Omental fat pad (tissue), 3 donors: ENCODE measurements at regions not wholly inside any gene's neighbourhood (a gene's known extent, or its start where the extent isn't known, plus 50 kb on each side); places are given as distances from the start of the nearest gene placed in this dataset.

Experiments used
- ATAC-seq: fragments of 150-250 bp; one replicate; pipeline ENCODE4 v1.9.1; 2016; ENCODE audit warnings: mild to moderate bottlenecking, moderate library complexity; ENCODE audit not compliant: low FRiP score
- DNase-seq: peaks from one replicate; pipeline ENCODE4 v3.0.0-alpha.2; 2019; ENCODE audit warnings: low spot score
- TF ChIP-seq, protein P1 (sequence below), 3 donors: fragments of 450-650 bp; IDR thresholded peaks; one replicate each; pipeline ENCODE4 v1.5.1; 2016 to 2017; ENCODE audit warnings: antibody characterized with exemption in 3 of 3, mild to moderate bottlenecking in 3 of 3, moderate library complexity in 2 of 3

DNA sequence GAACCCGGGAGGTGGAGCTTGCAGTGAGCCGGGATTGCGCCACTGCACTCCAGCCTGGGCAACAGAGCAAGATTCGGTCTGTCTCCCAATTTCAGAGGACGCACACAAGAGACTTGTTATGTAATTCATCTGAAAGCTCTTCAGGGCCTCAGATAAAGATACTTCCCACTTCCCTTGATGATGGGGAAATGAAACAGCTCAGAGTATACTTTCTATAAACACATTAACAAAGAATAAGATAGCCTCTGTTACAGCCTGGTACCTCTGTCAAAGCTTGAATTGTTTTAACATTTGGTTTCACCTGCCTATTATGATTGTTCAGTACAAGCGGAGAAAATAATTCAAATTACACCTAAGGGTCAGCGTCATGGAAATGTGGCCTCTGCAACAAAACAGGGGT is 622.9 kb upstream of the ADGRL4 start:
- DNase-seq, result no peak
- TF ChIP-seq, protein P1, sequence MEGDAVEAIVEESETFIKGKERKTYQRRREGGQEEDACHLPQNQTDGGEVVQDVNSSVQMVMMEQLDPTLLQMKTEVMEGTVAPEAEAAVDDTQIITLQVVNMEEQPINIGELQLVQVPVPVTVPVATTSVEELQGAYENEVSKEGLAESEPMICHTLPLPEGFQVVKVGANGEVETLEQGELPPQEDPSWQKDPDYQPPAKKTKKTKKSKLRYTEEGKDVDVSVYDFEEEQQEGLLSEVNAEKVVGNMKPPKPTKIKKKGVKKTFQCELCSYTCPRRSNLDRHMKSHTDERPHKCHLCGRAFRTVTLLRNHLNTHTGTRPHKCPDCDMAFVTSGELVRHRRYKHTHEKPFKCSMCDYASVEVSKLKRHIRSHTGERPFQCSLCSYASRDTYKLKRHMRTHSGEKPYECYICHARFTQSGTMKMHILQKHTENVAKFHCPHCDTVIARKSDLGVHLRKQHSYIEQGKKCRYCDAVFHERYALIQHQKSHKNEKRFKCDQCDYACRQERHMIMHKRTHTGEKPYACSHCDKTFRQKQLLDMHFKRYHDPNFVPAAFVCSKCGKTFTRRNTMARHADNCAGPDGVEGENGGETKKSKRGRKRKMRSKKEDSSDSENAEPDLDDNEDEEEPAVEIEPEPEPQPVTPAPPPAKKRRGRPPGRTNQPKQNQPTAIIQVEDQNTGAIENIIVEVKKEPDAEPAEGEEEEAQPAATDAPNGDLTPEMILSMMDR (IDR thresholded peaks at IDR 0.05), result no peak
- no peak for ATAC-seq

DNA sequence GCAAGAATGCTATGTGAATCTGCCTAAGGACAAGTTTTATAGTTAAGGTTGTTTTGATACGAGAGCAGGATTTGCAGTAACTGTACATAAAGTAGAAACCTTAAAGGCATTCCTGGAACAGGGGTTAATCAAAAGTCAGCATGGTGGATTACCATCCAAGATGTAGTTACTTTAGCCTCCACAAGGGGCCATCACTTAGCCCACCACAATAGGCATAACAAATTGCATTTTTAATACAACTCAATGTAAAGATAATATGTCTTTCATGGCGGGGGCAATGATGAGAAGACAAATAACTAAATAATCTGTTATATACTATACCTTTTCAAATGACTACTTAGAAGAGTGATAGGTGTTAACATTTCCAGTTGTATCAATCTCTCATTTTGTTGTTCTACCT is 611.2 kb upstream of the ADGRL4 start:
- TF ChIP-seq, protein P1 (IDR thresholded peaks at IDR 0.05), result no peak
- ATAC-seq (no peak), DNase-seq (no peak)

DNA sequence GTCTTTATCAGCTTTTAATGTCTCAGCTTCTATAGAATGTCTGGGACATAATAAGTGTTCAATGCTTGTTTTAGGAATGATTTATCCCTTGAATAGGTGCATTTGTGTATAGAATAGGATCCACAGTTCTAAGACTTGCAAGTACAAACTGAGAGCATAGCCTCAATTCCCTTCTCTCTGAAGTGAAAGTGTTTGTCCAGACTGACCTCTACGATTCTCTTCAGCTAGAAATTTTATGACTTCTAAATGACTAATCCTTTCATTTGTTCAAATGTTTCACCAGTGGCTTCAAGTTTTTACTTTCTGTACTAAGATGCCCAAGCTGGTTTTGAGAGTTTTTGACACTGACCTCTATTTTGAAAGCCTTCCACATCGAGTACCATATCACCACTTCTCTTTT is 608.2 kb upstream of the ADGRL4 start:
- DNase-seq (no peak), ATAC-seq (no peak)
- TF ChIP-seq, protein P1 (IDR thresholded peaks at IDR 0.05), result no peak

DNA sequence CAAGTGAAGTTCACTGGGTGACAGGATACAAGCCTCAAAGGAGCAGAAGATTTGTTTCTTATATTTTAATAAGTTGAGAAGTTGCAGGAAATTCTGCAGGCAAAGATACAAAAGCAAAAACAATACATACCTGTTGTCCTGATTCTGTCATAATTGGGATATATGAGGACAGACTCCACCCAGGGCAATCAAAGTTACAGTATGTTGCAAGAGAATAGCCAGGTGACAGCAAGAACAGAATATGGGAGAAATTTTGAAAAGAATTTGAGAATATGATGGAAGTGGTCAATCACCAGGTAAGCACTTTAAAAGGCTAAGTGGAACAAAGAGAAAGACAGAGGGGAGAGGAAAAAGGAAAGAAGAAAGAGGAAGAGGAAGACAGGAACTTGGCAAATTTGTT is 607.6 kb upstream of the ADGRL4 start:
- ATAC-seq (no peak), DNase-seq (no peak)
- TF ChIP-seq, protein P1 (IDR thresholded peaks at IDR 0.05), result no peak

DNA sequence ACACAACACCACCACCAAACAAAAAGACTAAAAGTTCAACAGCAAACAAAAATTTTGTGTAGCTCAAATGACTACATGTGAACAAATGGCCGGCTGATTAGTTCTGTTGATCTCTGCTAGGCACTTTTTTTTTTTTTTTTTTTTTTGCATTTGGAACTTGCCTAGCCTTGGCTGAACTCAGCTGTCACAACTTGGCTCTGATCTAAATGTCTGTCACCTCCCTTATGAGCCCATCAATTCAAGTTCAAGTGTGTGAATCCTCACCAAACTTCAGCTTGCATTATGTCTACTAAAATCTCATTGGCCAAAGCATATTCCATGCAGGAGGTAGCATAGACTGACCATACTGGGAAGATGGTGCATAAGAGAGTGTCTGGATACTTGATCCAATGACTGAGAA is 606.5 kb upstream of the ADGRL4 start:
- no peak for DNase-seq
- TF ChIP-seq, protein P1 (IDR thresholded peaks at IDR 0.05), result no peak

DNA sequence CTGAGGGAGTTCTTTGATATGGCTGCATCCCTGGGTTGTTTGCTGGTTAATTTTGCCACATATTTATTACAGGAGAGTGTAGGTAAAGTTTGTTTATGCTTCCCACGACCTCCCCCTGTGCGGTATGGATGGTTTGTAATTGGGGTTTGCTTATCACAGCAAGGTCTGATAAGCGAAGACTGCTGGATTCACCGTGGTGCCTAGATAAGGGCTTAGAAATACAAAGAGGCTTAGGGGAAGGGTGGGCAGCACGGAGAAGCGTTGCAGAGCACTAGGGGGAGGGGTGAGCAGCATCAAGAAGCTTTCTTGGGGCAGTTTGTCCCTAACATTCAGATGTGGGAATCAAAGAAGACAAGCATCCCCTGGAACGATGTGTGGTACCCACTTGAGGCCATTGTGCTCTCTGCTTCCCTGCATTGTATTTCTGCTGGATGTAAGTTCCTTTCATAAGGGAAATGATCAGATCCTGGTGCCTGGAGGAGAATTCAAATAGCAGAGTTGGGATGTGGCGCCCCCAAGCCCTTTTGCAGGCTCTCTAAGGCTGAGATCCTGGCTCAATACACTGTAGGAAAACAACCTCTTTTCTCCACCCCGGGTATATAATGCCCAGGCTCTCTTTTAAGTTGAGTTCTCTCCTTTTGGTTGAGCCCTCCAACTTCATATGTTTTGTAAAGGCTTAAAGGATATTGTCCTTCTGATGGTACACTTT is 598.1 kb upstream of the ADGRL4 start:
- ATAC-seq (no peak), DNase-seq (no peak)
- TF ChIP-seq, protein P1 (IDR thresholded peaks at IDR 0.05), result no peak

More for the DNA sequence above, 606.5 kb upstream of the ADGRL4 start:
- no peak for ATAC-seq

DNA sequence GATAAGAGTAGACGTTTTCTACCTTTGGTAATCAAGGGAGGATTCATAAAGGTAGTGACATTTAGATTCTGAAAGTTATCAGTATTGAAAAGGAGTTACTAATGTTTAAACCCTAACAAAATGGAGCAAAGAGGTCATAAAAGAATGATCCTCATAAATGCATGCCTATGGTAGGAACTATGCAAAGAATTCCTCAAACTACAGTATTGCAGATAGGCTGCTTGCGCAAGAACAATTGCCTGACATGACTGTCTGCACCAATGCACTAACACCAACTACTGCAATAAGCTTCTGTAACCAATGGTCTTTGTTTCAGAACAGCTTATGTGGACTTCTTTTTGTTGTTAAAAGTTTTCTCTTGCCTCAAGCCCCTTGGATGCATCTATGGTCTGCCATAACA is 597.3 kb upstream of the ADGRL4 start:
- ATAC-seq (no peak), DNase-seq (no peak)
- TF ChIP-seq, protein P1 (IDR thresholded peaks at IDR 0.05), result no peak
